NCI-H2029 treated with DMSO at 0.1 percent for 48 hours (cell line): ENCODE measurements at regions not wholly inside any gene's neighbourhood (a gene's known extent, or its start where the extent isn't known, plus 50 kb on each side); places are given as distances from the start of the nearest gene placed in this dataset.
"Not testable (repeated sequence)": the region's sequence is repeated elsewhere in the genome, so short reads cannot be mapped to it uniquely, and the experiment has no call there.

Experiments
- DNase-seq: peaks from one replicate; lab custom pipeline; 2025; lab: John Stamatoyannopoulos, UW

GRCh38 chr11:82210011-82210410, 523.7 kb downstream of the FAM181B start:
- no peak for DNase-seq

GRCh38 chr11:82195283-82195682, 538.4 kb downstream of the FAM181B start:
- no peak for DNase-seq

- DNase-seq: no peak
Measured at GRCh38 chr11:82194521-82194920, 539.1 kb downstream of the FAM181B start.

GRCh38 chr11:82191695-82192094, 542.0 kb downstream of the FAM181B start:
- DNase-seq: no peak

- DNase-seq: no peak
Measured at GRCh38 chr11:82185925-82186324, 547.7 kb downstream of the FAM181B start.

GRCh38 chr11:82184966-82185365, 548.7 kb downstream of the FAM181B start:
- DNase-seq: no peak

GRCh38 chr11:82183346-82183745, 550.3 kb downstream of the FAM181B start:
- no peak for DNase-seq

GRCh38 chr11:82182697-82183096, 551.0 kb downstream of the FAM181B start:
- not testable (repeated sequence) for DNase-seq

- not testable (repeated sequence) for DNase-seq
Measured at GRCh38 chr11:82181796-82182195, 551.9 kb downstream of the FAM181B start.

- DNase-seq: no peak
Measured at GRCh38 chr11:82176945-82177344, 556.7 kb downstream of the FAM181B start.

GRCh38 chr11:82176365-82176764, 557.3 kb downstream of the FAM181B start:
- no peak for DNase-seq

- DNase-seq: no peak
Measured at GRCh38 chr11:82174610-82175009, 559.1 kb downstream of the FAM181B start.

GRCh38 chr11:82146789-82147188, 586.9 kb downstream of the FAM181B start:
- no peak for DNase-seq

GRCh38 chr11:82118946-82119345, 614.7 kb downstream of the FAM181B start:
- no peak for DNase-seq

- no peak for DNase-seq
Measured at GRCh38 chr11:82117362-82117761, 616.3 kb downstream of the FAM181B start.

GRCh38 chr11:82105331-82105998, 628.2 kb downstream of the FAM181B start:
- DNase-seq: no peak

GRCh38 chr11:82092904-82093303, 640.8 kb downstream of the FAM181B start:
- no peak for DNase-seq

GRCh38 chr11:82089426-82089825, 644.2 kb downstream of the FAM181B start:
- DNase-seq: no peak

GRCh38 chr11:82085493-82085892, 648.2 kb downstream of the FAM181B start:
- no peak for DNase-seq

GRCh38 chr11:82082976-82083375, 650.7 kb downstream of the FAM181B start:
- DNase-seq: no peak

- no peak for DNase-seq
Measured at GRCh38 chr11:82080160-82080559, 653.5 kb downstream of the FAM181B start.

- DNase-seq: no peak
Measured at GRCh38 chr11:82076126-82076525, 657.5 kb downstream of the FAM181B start.

- no peak for DNase-seq
Measured at GRCh38 chr11:82059505-82059904, 674.2 kb downstream of the FAM181B start.

GRCh38 chr11:82056450-82056849, 677.2 kb downstream of the FAM181B start:
- DNase-seq: no peak
